IMR-90 (cell line): ENCODE measurements at regions not wholly inside any gene's neighbourhood (a gene's known extent, or its start where the extent isn't known, plus 50 kb on each side); places are given as distances from the start of the nearest gene placed in this dataset.

Experiments
- ATAC-seq: fragments of 200-7000 bp; cut with Tn5 transposase; 2 replicates; pipeline ENCODE4 v1.9.1; 2020; ENCODE audit warnings: low read depth, mild to moderate bottlenecking, moderate library complexity
- BruUV-seq: library from RNA; stranded (reverse); fragments of 400-500 nt; replicated peaks from 2 replicates; lab custom pipeline; 2021; lab: Mats Ljungman, UMichigan
- CTCF ChIA-PET: fragments of 300-600 bp; formaldehyde crosslinking; extraction: SDS; loops from one replicate; lab custom pipeline; 2021; ENCODE audit warnings: antibody characterized with exemption; lab: Yijun Ruan, JAX
- POLR2A ChIA-PET: fragments of 300-600 bp; sonication (Branson Sonifier 250); formaldehyde crosslinking; loops from one replicate; lab custom pipeline; 2022; ENCODE audit warnings: antibody characterized with exemption; ENCODE audit not compliant: unreplicated experiment; lab: Charles Lee
- DNase-seq: peaks from one replicate; pipeline ENCODE4 v3.0.0; 2013
- H2AFZ ChIP-seq: replicated peaks from 2 replicates; pipeline ENCODE3; 2013; ENCODE audit warnings: low read length, mild to moderate bottlenecking; ENCODE audit not compliant: poor library complexity
- H2AK5ac ChIP-seq: 2 replicates; pipeline ENCODE4 v1.6.1; 2013; ENCODE audit warnings: low read depth, low read length, inconsistent platforms
- H2AK9ac ChIP-seq: replicated peaks from 2 replicates; pipeline ENCODE3; 2013; ENCODE audit warnings: mild to moderate bottlenecking, low read depth, low read length, moderate library complexity; ENCODE audit not compliant: poor library complexity
- H2BK120ac ChIP-seq: 2 replicates; pipeline ENCODE4 v1.6.1; 2013; ENCODE audit warnings: low read depth, low read length, inconsistent platforms
- H2BK15ac ChIP-seq: 3 replicates; pipeline ENCODE4 v1.6.1; 2013; ENCODE audit warnings: low read depth, low read length, inconsistent platforms
- H2BK20ac ChIP-seq: 2 replicates; pipeline ENCODE4 v1.6.1; 2013; ENCODE audit warnings: low read depth, mild to moderate bottlenecking, inconsistent platforms, low read length, moderate library complexity
- H2BK5ac ChIP-seq: 2 replicates; pipeline ENCODE4 v1.6.1; 2013; ENCODE audit warnings: mild to moderate bottlenecking, low read depth, low read length, inconsistent platforms; ENCODE audit not compliant: poor library complexity, severe bottlenecking
- H3K14ac ChIP-seq: replicated peaks from 2 replicates; pipeline ENCODE4 v1.6.1; 2013; ENCODE audit warnings: low read depth, low read length, inconsistent platforms
- H3K18ac ChIP-seq: 2 replicates; pipeline ENCODE4 v1.6.1; 2013; ENCODE audit warnings: low read depth, low read length, control low read depth
- H3K23ac ChIP-seq: 2 replicates; pipeline ENCODE4 v1.6.1; 2013; ENCODE audit warnings: low read depth, low read length, inconsistent platforms
- H3K27ac ChIP-seq: 2 replicates; pipeline ENCODE4 v1.5.1; 2013; ENCODE audit warnings: mild to moderate bottlenecking, control low read depth, low read length; ENCODE audit not compliant: insufficient read depth
- H3K27me3 ChIP-seq: 2 replicates; pipeline ENCODE4 v1.6.1; 2013; ENCODE audit warnings: low read length; ENCODE audit not compliant: control insufficient read depth, insufficient read depth
- H3K36me3 ChIP-seq: 2 replicates; pipeline ENCODE4 v1.6.1; 2013; ENCODE audit warnings: low read length, mixed read lengths; ENCODE audit not compliant: control insufficient read depth, insufficient read depth
- H3K4ac ChIP-seq: 2 replicates; pipeline ENCODE4 v1.6.1; 2013; ENCODE audit warnings: low read depth, low read length, inconsistent platforms
- H3K4me1 ChIP-seq: 2 replicates; pipeline ENCODE4 v1.6.1; 2013; ENCODE audit warnings: low read length, mixed read lengths; ENCODE audit not compliant: control insufficient read depth, insufficient read depth
- H3K4me2 ChIP-seq: 2 replicates; pipeline ENCODE4 v1.6.1; 2013; ENCODE audit warnings: low read depth, mild to moderate bottlenecking, control low read depth, low read length, moderate library complexity
- H3K4me3 ChIP-seq: 2 replicates; pipeline ENCODE4 v1.5.1; 2013; ENCODE audit warnings: low read depth, mild to moderate bottlenecking, control low read depth, low read length, moderate library complexity; ENCODE audit not compliant: insufficient read depth
- H3K56ac ChIP-seq: 2 replicates; pipeline ENCODE4 v1.6.1; 2013; ENCODE audit warnings: low read length, inconsistent platforms; ENCODE audit not compliant: insufficient read depth; ENCODE audit errors: extremely low read depth
- H3K79me1 ChIP-seq, 2 experiments: 2 replicates each; pipeline ENCODE4 v1.6.1; 2013; ENCODE audit warnings: low read length in 2 of 2, inconsistent platforms in 1 of 2, low read depth in 1 of 2
- H3K9ac ChIP-seq: 2 replicates; pipeline ENCODE4 v1.6.1; 2013; ENCODE audit warnings: low read depth, low read length, control low read depth
- H3K9me1 ChIP-seq: 2 replicates; pipeline ENCODE4 v1.6.1; 2013; ENCODE audit warnings: low read length, inconsistent platforms; ENCODE audit not compliant: insufficient read depth
- H3K9me3 ChIP-seq: 2 replicates; pipeline ENCODE4 v1.6.1; 2013; ENCODE audit warnings: low read length; ENCODE audit not compliant: control insufficient read depth, insufficient read depth
- H4K20me1 ChIP-seq: 2 replicates; pipeline ENCODE4 v1.6.1; 2013; ENCODE audit warnings: low read length, inconsistent platforms; ENCODE audit not compliant: insufficient read depth
- H4K5ac ChIP-seq: 2 replicates; pipeline ENCODE4 v1.6.1; 2013; ENCODE audit warnings: mild to moderate bottlenecking, low read depth, low read length, control low read depth
- H4K8ac ChIP-seq, 2 experiments: 2 replicates each; pipeline ENCODE4 v1.6.1; 2013; ENCODE audit warnings: low read depth in 2 of 2, low read length in 2 of 2, control low read depth in 1 of 2, inconsistent platforms in 1 of 2
- H4K91ac ChIP-seq: 2 replicates; pipeline ENCODE4 v1.6.1; 2013; ENCODE audit warnings: low read depth, low read length, inconsistent platforms; ENCODE audit not compliant: insufficient read depth
- BHLHE40 ChIP-seq: fragments of 150-350 bp; IDR thresholded peaks from 2 replicates; pipeline ENCODE4 v1.6.1; 2016; ENCODE audit warnings: mild to moderate bottlenecking, low read depth, low read length
- CEBPB ChIP-seq: IDR thresholded peaks from 2 replicates; pipeline ENCODE4 v1.6.1; 2012; ENCODE audit warnings: low read depth, low read length, improper control_type of control experiment
- CHD1 ChIP-seq: IDR thresholded peaks from 2 replicates; pipeline ENCODE4 v1.6.1; 2012; ENCODE audit warnings: low read depth, low read length, improper control_type of control experiment
- MXI1 ChIP-seq: IDR thresholded peaks from 2 replicates; pipeline ENCODE4 v1.6.1; 2012; ENCODE audit warnings: low read depth, mild to moderate bottlenecking, low read length, moderate library complexity, borderline replicate concordance
- RAD21 ChIP-seq: IDR thresholded peaks from 2 replicates; pipeline ENCODE4 v1.6.1; 2012; ENCODE audit warnings: low read length, improper control_type of control experiment
- RCOR1 ChIP-seq: IDR thresholded peaks from 2 replicates; pipeline ENCODE4 v1.6.1; 2012; ENCODE audit warnings: mild to moderate bottlenecking, low read length, improper control_type of control experiment; ENCODE audit not compliant: insufficient replicate concordance
- SMC3 ChIP-seq: fragments of 150-350 bp; IDR thresholded peaks from 2 replicates; pipeline ENCODE4 v1.6.1; 2016; ENCODE audit warnings: low read depth, mild to moderate bottlenecking, antibody characterized with exemption, low read length, moderate library complexity
- WGBS, 2 experiments: methylation state at CpG; one replicate each; pipeline versions ENCODE4 v1.1.5 to v1.1.7; 2013; ENCODE audit warnings: missing lambda C conversion rate in 2 of 2; ENCODE audit not compliant: insufficient read length in 1 of 2; ENCODE audit errors: extremely low coverage in 2 of 2; 5-methylcytosine and 5-hydroxymethylcytosine counted together
- dilution Hi-C: fragments of 300-500 bp; cut with HindIII; formaldehyde crosslinking; loops from one replicate; pipeline ENCODE4 v1.14.3; 2018; ENCODE audit warnings: low sequenced_read_pairs; ENCODE audit not compliant: unreplicated experiment
- in situ Hi-C: fragments of 300-500 bp; cut with MboI; formaldehyde crosslinking; loops from 3 replicates; pipeline ENCODE4 v1.14.3; 2019; ENCODE audit warnings: low sequenced_read_pairs, inconsistent platforms, mixed read lengths
- intact Hi-C: fragments of 100-400 bp; cut with micrococcal nuclease; formaldehyde crosslinking; loops from 2 replicates; pipeline ENCODE4 v1.10.0; 2022

DNA sequence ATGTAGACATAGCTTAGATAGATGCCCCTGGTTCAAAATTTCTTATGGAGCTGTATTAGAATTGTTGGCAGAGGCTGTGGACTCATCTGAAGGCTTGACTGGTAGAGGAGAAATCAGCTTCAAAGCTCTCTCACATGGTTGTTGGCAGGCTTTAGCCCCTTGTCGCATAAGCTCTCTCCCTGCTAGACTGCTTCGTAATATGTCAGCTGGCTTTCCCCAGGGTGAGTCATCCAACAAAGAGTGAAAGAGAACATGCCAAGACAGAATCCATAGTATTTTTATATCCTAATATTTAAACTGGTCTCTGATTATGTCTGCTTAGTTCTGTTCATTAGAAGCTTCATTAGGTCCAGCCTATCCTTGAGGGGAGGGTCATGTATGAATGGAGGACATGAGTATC is 427.4 kb upstream of the NAALADL2 start:
- ChIA-PET POLR2A (no interaction called here), CTCF (no interaction called here)
- Histone ChIP-seq H3K36me3 (no peaks in the 10 kb centered on the region), H2BK15ac (no peak overlapping the region), H2AK9ac (no peak overlapping the region), H3K18ac (no peak overlapping the region), H4K91ac (no peak overlapping the region), H3K23ac (no peak overlapping the region), H2AFZ (no peak overlapping the region), H4K5ac (no peak overlapping the region), H2AK5ac (no peak overlapping the region), H4K20me1 (no peaks in the 10 kb centered on the region), H3K4me1 (no peaks in the 10 kb centered on the region), H3K4me2 (no peak overlapping the region), H3K79me1 (no peaks in the 10 kb centered on the region), H3K9me3 (peaks cover 3% of the 10 kb centered on the region; the same call in 1 of the 2 replicates), H2BK5ac (no peak overlapping the region), H3K9me1 (no peaks in the 10 kb centered on the region), H2BK20ac (peak overlapping the region; percentile 53; the same call in 1 of the 2 replicates), H2BK120ac (no peak overlapping the region), H4K8ac (no peak overlapping the region), H3K4ac (no peak overlapping the region), H3K27ac (no peak overlapping the region), H3K4me3 (no peak overlapping the region), H3K14ac (no peak overlapping the region), H3K27me3 (no peaks in the 10 kb centered on the region), H3K56ac (no peak overlapping the region), H3K9ac (no peak overlapping the region)
- ATAC-seq = no peak
- intact Hi-C loops = no loop called here
- DNase-seq = peak; percentile 52
- no peak for TF ChIP-seq MXI1
- TF ChIP-seq RAD21 = no peak
- TF ChIP-seq CHD1 = no peak
- no peak for TF ChIP-seq SMC3
- no peak for TF ChIP-seq CEBPB
- TF ChIP-seq RCOR1 = no peak
- TF ChIP-seq BHLHE40 = no peak
- in situ Hi-C loops = no loop called here
- dilution Hi-C loops = no loop called here
- BruUV-seq = no TSS peak
- WGBS, 2 experiments = no CpG with 5 or more reads among the region's 2 CpGs
